Body of pancreas (tissue), 4 donors: ENCODE measurements at regions not wholly inside any gene's neighbourhood (a gene's known extent, or its start where the extent isn't known, plus 50 kb on each side); places are given as distances from the start of the nearest gene placed in this dataset.

ENCODE experiments used
- POLR2A ChIP-seq, 3 donors: fragments of 450-650 bp; IDR thresholded peaks; one replicate each; pipeline ENCODE4 v1.6.1; 2016; ENCODE audit warnings: antibody characterized with exemption in 3 of 3, mild to moderate bottlenecking in 2 of 3
- TF ChIP-seq, protein P1 (sequence below), 7 experiments: fragments of 450-650 bp in 4 of 7; fragments of 200-600 bp in 3 of 7; sonication (generic) in 3 of 7; IDR thresholded peaks; one replicate each; pipeline ENCODE4 v1.5.1; 2016 to 2019; ENCODE audit warnings: antibody characterized with exemption in 7 of 7

DNA sequence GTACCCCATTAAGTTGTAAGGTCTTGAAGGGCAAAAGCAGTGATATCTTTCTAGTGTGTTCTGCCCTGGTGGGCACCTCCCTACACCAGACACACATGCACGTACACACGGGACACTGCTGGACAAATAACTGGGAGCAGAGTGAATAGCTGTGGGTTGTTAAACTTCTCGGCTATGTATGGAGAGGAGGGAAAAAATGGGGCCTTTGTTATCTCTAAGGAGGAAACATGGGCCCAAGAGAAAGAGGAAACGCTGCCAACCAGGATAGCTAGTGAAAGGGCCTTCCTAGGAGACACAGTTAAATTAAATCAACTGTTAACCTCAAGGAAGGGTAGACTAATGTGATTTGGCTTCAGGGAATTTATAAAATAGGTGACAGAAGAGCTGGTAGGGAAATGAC is 169.7 kb downstream of the MYLK4 start:
- TF ChIP-seq, protein P1, sequence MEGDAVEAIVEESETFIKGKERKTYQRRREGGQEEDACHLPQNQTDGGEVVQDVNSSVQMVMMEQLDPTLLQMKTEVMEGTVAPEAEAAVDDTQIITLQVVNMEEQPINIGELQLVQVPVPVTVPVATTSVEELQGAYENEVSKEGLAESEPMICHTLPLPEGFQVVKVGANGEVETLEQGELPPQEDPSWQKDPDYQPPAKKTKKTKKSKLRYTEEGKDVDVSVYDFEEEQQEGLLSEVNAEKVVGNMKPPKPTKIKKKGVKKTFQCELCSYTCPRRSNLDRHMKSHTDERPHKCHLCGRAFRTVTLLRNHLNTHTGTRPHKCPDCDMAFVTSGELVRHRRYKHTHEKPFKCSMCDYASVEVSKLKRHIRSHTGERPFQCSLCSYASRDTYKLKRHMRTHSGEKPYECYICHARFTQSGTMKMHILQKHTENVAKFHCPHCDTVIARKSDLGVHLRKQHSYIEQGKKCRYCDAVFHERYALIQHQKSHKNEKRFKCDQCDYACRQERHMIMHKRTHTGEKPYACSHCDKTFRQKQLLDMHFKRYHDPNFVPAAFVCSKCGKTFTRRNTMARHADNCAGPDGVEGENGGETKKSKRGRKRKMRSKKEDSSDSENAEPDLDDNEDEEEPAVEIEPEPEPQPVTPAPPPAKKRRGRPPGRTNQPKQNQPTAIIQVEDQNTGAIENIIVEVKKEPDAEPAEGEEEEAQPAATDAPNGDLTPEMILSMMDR (IDR thresholded peaks at IDR 0.05): no peak
- no peak for TF ChIP-seq POLR2A (IDR thresholded peaks at IDR 0.05)
